ENCODE measurements at regions not wholly inside any gene's neighbourhood (a gene's known extent, or its start where the extent isn't known, plus 50 kb on each side); places are given as distances from the start of the nearest gene placed in this dataset.

- 87% methylated on average over 41 of the region's 41 CpGs for WGBS
- Histone ChIP-seq H3K4me1 (ENCODE audit: insufficient read depth) (no peaks in the 10 kb centered on the region), H3K36me3 (ENCODE audit: insufficient read depth) (no peaks in the 10 kb centered on the region), H3K27ac (ENCODE audit: low read depth) (no peak overlapping the region), H3K4me3 (ENCODE audit: low read depth, low read length) (no peak overlapping the region)
- no peak for DNase-seq (ENCODE audit: extremely low spot score)
Measured at GRCh38 chr6:169911264-169912263, 160.1 kb downstream of the ERMARD start.

GRCh38 chr6:169909113-169909512 lies 157.7 kb downstream of the ERMARD start:
- WGBS = 71% methylated on average over 7 of the region's 7 CpGs

GRCh38 chr6:169908403-169908933 lies 157.0 kb downstream of the ERMARD start:
- WGBS = 86% methylated on average over 8 of the region's 8 CpGs
- Histone ChIP-seq H3K4me1 (ENCODE audit: insufficient read depth) (no peaks in the 10 kb centered on the region), H3K36me3 (ENCODE audit: insufficient read depth) (no peaks in the 10 kb centered on the region), H3K27ac (ENCODE audit: low read depth) (no peak overlapping the region), H3K4me3 (ENCODE audit: low read depth, low read length) (no peak overlapping the region)
- no peak for DNase-seq (ENCODE audit: extremely low spot score)

More at GRCh38 chr6:169909113-169909512, 157.7 kb downstream of the ERMARD start:
- Histone ChIP-seq H3K4me1 (ENCODE audit: insufficient read depth) (no peaks in the 10 kb centered on the region), H3K4me3 (ENCODE audit: low read depth, low read length) (no peak overlapping the region), H3K27ac (ENCODE audit: low read depth) (no peak overlapping the region), H3K36me3 (ENCODE audit: insufficient read depth) (no peaks in the 10 kb centered on the region)
- DNase-seq (ENCODE audit: extremely low spot score) = no peak

- no peak for DNase-seq (ENCODE audit: extremely low spot score)
- H3K4me3 ChIP-seq (ENCODE audit: low read depth, low read length) = no peak overlapping the region
- no peaks in the 10 kb centered on the region for H3K4me1 ChIP-seq (ENCODE audit: insufficient read depth)
- no peak overlapping the region for H3K27ac ChIP-seq (ENCODE audit: low read depth)
- no peaks in the 10 kb centered on the region for H3K36me3 ChIP-seq (ENCODE audit: insufficient read depth)
- 74% methylated on average over 9 of the region's 9 CpGs for WGBS
Measured at GRCh38 chr6:169907419-169908115, 156.1 kb downstream of the ERMARD start.

- 79% methylated on average over 13 of the region's 13 CpGs for WGBS
- Histone ChIP-seq H3K4me3 (ENCODE audit: low read depth, low read length) (no peak overlapping the region), H3K4me1 (ENCODE audit: insufficient read depth) (no peaks in the 10 kb centered on the region), H3K36me3 (ENCODE audit: insufficient read depth) (no peaks in the 10 kb centered on the region), H3K27ac (ENCODE audit: low read depth) (no peak overlapping the region)
- no peak for DNase-seq (ENCODE audit: extremely low spot score)
Measured at GRCh38 chr6:169906688-169907418, 155.4 kb downstream of the ERMARD start.

- Histone ChIP-seq H3K36me3 (ENCODE audit: insufficient read depth) (no peaks in the 10 kb centered on the region), H3K4me1 (ENCODE audit: insufficient read depth) (no peaks in the 10 kb centered on the region), H3K4me3 (ENCODE audit: low read depth, low read length) (no peak overlapping the region), H3K27ac (ENCODE audit: low read depth) (no peak overlapping the region)
- WGBS = 84% methylated on average over 24 of the region's 24 CpGs
- no peak for DNase-seq (ENCODE audit: extremely low spot score)
Measured at GRCh38 chr6:169906004-169906687, 154.7 kb downstream of the ERMARD start.

GRCh38 chr6:169905041-169905807 lies 153.8 kb downstream of the ERMARD start:
- Histone ChIP-seq H3K4me1 (ENCODE audit: insufficient read depth) (no peaks in the 10 kb centered on the region), H3K4me3 (ENCODE audit: low read depth, low read length) (no peak overlapping the region), H3K36me3 (ENCODE audit: insufficient read depth) (no peaks in the 10 kb centered on the region), H3K27ac (ENCODE audit: low read depth) (no peak overlapping the region)
- DNase-seq (ENCODE audit: extremely low spot score) = no peak
- 66% methylated on average over 20 of the region's 20 CpGs for WGBS

GRCh38 chr6:169904051-169904922 lies 152.9 kb downstream of the ERMARD start:
- no peak overlapping the region for H3K4me3 ChIP-seq (ENCODE audit: low read depth, low read length)
- no peak overlapping the region for H3K27ac ChIP-seq (ENCODE audit: low read depth)
- no peaks in the 10 kb centered on the region for H3K36me3 ChIP-seq (ENCODE audit: insufficient read depth)
- 92% methylated on average over 18 of the region's 18 CpGs for whole genome bisulfite sequencing
- no peaks in the 10 kb centered on the region for H3K4me1 ChIP-seq (ENCODE audit: insufficient read depth)
- DNase-seq (ENCODE audit: extremely low spot score) = no peak

GRCh38 chr6:169903122-169903521 lies 151.7 kb downstream of the ERMARD start:
- H3K36me3 ChIP-seq (ENCODE audit: insufficient read depth) = no peaks in the 10 kb centered on the region
- DNase-seq (ENCODE audit: extremely low spot score) = no peak
- no peak overlapping the region for H3K4me3 ChIP-seq (ENCODE audit: low read depth, low read length)
- no peaks in the 10 kb centered on the region for H3K4me1 ChIP-seq (ENCODE audit: insufficient read depth)
- WGBS = 94% methylated on average over 18 of the region's 18 CpGs
- no peak overlapping the region for H3K27ac ChIP-seq (ENCODE audit: low read depth)

- DNase-seq (ENCODE audit: extremely low spot score) = no peak
- WGBS = 96% methylated on average over 10 of the region's 10 CpGs
- no peaks in the 10 kb centered on the region for H3K4me1 ChIP-seq (ENCODE audit: insufficient read depth)
- H3K36me3 ChIP-seq (ENCODE audit: insufficient read depth) = no peaks in the 10 kb centered on the region
- no peak overlapping the region for H3K4me3 ChIP-seq (ENCODE audit: low read depth, low read length)
- no peak overlapping the region for H3K27ac ChIP-seq (ENCODE audit: low read depth)
Measured at GRCh38 chr6:169902604-169903003, 151.2 kb downstream of the ERMARD start.

GRCh38 chr6:169902070-169902469 lies 150.6 kb downstream of the ERMARD start:
- 97% methylated on average over 2 of the region's 2 CpGs for WGBS
- H3K4me1 ChIP-seq (ENCODE audit: insufficient read depth) = no peaks in the 10 kb centered on the region
- H3K27ac ChIP-seq (ENCODE audit: low read depth) = no peak overlapping the region
- no peaks in the 10 kb centered on the region for H3K36me3 ChIP-seq (ENCODE audit: insufficient read depth)
- H3K4me3 ChIP-seq (ENCODE audit: low read depth, low read length) = no peak overlapping the region
- DNase-seq (ENCODE audit: extremely low spot score) = no peak

All from urinary bladder (tissue), 3 donors.